H1 (cell line): ENCODE measurements at regions not wholly inside any gene's neighbourhood (a gene's known extent, or its start where the extent isn't known, plus 50 kb on each side); places are given as distances from the start of the nearest gene placed in this dataset.

Source experiments
- CTCF ChIA-PET: fragments of 300-600 bp; sonication (Branson Sonifier 250); formaldehyde crosslinking; loops from one replicate; lab custom pipeline; 2021; ENCODE audit not compliant: partially characterized antibody; lab: Charles Lee
- POLR2A ChIA-PET: fragments of 300-600 bp; sonication (Branson Sonifier 250); formaldehyde crosslinking; loops from one replicate; lab custom pipeline; 2021; ENCODE audit warnings: inconsistent platforms; ENCODE audit not compliant: partially characterized antibody; lab: Charles Lee
- DNase-seq, 2 experiments: peaks; one replicate each; pipeline versions ENCODE4 v3.0.0 to v3.0.0-alpha.2; 2010 to 2022; ENCODE audit warnings: low spot score in 2 of 2, low read depth in 1 of 2, mixed read lengths in 1 of 2
- FAIRE-seq: peaks from 2 replicates; lab custom pipeline; 2011; peaks lifted over from hg19 to GRCh38; lab: Jason Lieb, UNC
- H2AFZ ChIP-seq: 2 replicates; pipeline ENCODE4 v1.8.1; 2012; ENCODE audit warnings: low read length, inconsistent platforms
- H2AK5ac ChIP-seq: 2 replicates; pipeline ENCODE4 v1.6.1; 2013; ENCODE audit warnings: low read depth, low read length
- H2BK120ac ChIP-seq: replicated peaks from 2 replicates; pipeline ENCODE3; 2013; ENCODE audit warnings: low read depth, low read length, inconsistent platforms
- H2BK12ac ChIP-seq: 2 replicates; pipeline ENCODE4 v1.6.1; 2013; ENCODE audit warnings: low read depth, low read length
- H2BK15ac ChIP-seq: 2 replicates; pipeline ENCODE4 v1.6.1; 2013; ENCODE audit warnings: low read length
- H2BK20ac ChIP-seq: 2 replicates; pipeline ENCODE4 v1.6.1; 2013; ENCODE audit warnings: low read length
- H2BK5ac ChIP-seq: 2 replicates; pipeline ENCODE4 v1.6.1; 2013; ENCODE audit warnings: low read depth, low read length
- H3K14ac ChIP-seq: 2 replicates; pipeline ENCODE4 v1.6.1; 2013; ENCODE audit warnings: inconsistent platforms; ENCODE audit not compliant: insufficient read length
- H3K18ac ChIP-seq: 2 replicates; pipeline ENCODE4 v1.6.1; 2013; ENCODE audit warnings: low read length; ENCODE audit errors: extremely low read depth
- H3K23ac ChIP-seq: 2 replicates; pipeline ENCODE4 v1.6.1; 2013; ENCODE audit warnings: inconsistent platforms; ENCODE audit not compliant: insufficient read length
- H3K23me2 ChIP-seq: 2 replicates; pipeline ENCODE4 v1.6.1; 2013; ENCODE audit warnings: low read depth, low read length
- H3K27ac ChIP-seq: 2 replicates; pipeline ENCODE4 v1.6.1; 2011; ENCODE audit warnings: low read depth, low read length, inconsistent platforms
- H3K27me3 ChIP-seq, 4 experiments: replicated peaks in 1 of 4; 1 replicate in 1 of 4; 2 replicates in 3 of 4; pipeline versions ENCODE4 v1.6.1 to v1.8.1; 2011 to 2013; ENCODE audit warnings: low read length in 3 of 4, mild to moderate bottlenecking in 3 of 4, inconsistent platforms in 2 of 4, mixed read lengths in 2 of 4, moderate library complexity in 1 of 4; ENCODE audit not compliant: control insufficient read depth in 3 of 4, insufficient read depth in 3 of 4; ENCODE audit errors: extremely low read depth in 1 of 4
- H3K36me3 ChIP-seq, 4 experiments: 2 replicates each; pipeline versions ENCODE4 v1.6.1 to v1.8.1; 2011 to 2013; ENCODE audit warnings: mild to moderate bottlenecking in 4 of 4, low read length in 3 of 4, moderate library complexity in 2 of 4, control low read depth in 1 of 4, inconsistent platforms in 1 of 4; ENCODE audit not compliant: insufficient read depth in 4 of 4, control insufficient read depth in 2 of 4
- H3K4ac ChIP-seq: replicated peaks from 2 replicates; pipeline ENCODE3; 2013; ENCODE audit warnings: low read length, low read depth, mixed read lengths, inconsistent platforms; ENCODE audit not compliant: insufficient read length
- H3K4me1 ChIP-seq, 4 experiments: replicated peaks in 1 of 4; 1 replicate in 1 of 4; 2 replicates in 3 of 4; pipeline versions ENCODE4 v1.6.1 to v1.8.1; 2011 to 2013; ENCODE audit warnings: low read length in 3 of 4, inconsistent platforms in 2 of 4, mixed read lengths in 1 of 4; ENCODE audit not compliant: insufficient read depth in 4 of 4, control insufficient read depth in 3 of 4
- H3K4me2 ChIP-seq, 2 experiments: 2 replicates each; pipeline versions ENCODE4 v1.6.1 to v1.8.1; 2011 to 2013; ENCODE audit warnings: low read depth in 2 of 2, low read length in 2 of 2, control low read depth in 1 of 2, inconsistent platforms in 1 of 2, mild to moderate bottlenecking in 1 of 2; ENCODE audit not compliant: insufficient read depth in 1 of 2
- H3K4me3 ChIP-seq, 4 experiments: fragments of 200-600, 300-600 bp in 1 of 4; sonication (generic), shearing (Covaris generic), sonication (Bioruptor Twin) in 1 of 4; 2 replicates each; pipeline versions ENCODE4 v1.5.1 to v1.8.1; 2011 to 2016; ENCODE audit warnings: low read length in 4 of 4, low read depth in 3 of 4, control low read depth in 2 of 4, inconsistent platforms in 2 of 4, mild to moderate bottlenecking in 2 of 4, mixed read lengths in 1 of 4, moderate library complexity in 1 of 4; ENCODE audit not compliant: insufficient read depth in 2 of 4; ENCODE audit errors: extremely low read depth in 1 of 4
- H3K56ac ChIP-seq: replicated peaks from 2 replicates; pipeline ENCODE3; 2013; ENCODE audit warnings: low read depth, mild to moderate bottlenecking, mixed read lengths, low read length, inconsistent platforms; ENCODE audit not compliant: insufficient read length
- H3K79me1 ChIP-seq: 2 replicates; pipeline ENCODE4 v1.6.1; 2013; ENCODE audit warnings: low read depth, low read length, control low read depth
- H3K79me2 ChIP-seq, 2 experiments: 2 replicates each; pipeline versions ENCODE4 v1.6.1 to v1.8.1; 2012 to 2013; ENCODE audit warnings: low read length in 2 of 2, mild to moderate bottlenecking in 2 of 2, inconsistent platforms in 1 of 2; ENCODE audit not compliant: insufficient read depth in 2 of 2, control insufficient read depth in 1 of 2
- H3K9ac ChIP-seq, 4 experiments: replicated peaks in 1 of 4; 1 replicate in 1 of 4; 2 replicates in 3 of 4; pipeline versions ENCODE4 v1.6.1 to v1.8.1; 2011 to 2013; ENCODE audit warnings: low read depth in 3 of 4, low read length in 3 of 4, control low read depth in 2 of 4, mild to moderate bottlenecking in 2 of 4, moderate library complexity in 2 of 4, inconsistent platforms in 1 of 4; ENCODE audit errors: extremely low read depth in 1 of 4
- H3K9me3 ChIP-seq, 2 experiments: 2 replicates each; pipeline versions ENCODE4 v1.6.1 to v1.8.1; 2012 to 2013; ENCODE audit warnings: mild to moderate bottlenecking in 2 of 2, moderate library complexity in 2 of 2, control low read depth in 1 of 2, inconsistent platforms in 1 of 2, low read depth in 1 of 2, low read length in 1 of 2, mixed read lengths in 1 of 2; ENCODE audit not compliant: insufficient read depth in 2 of 2
- H4K20me1 ChIP-seq, 2 experiments: replicated peaks in 1 of 2; 2 replicates each; pipeline versions ENCODE3 to v1.8.1; 2011 to 2013; ENCODE audit warnings: inconsistent platforms in 2 of 2, low read length in 2 of 2, mild to moderate bottlenecking in 1 of 2; ENCODE audit not compliant: insufficient read depth in 2 of 2, control insufficient read depth in 1 of 2
- H4K5ac ChIP-seq: 2 replicates; pipeline ENCODE4 v1.6.1; 2013; ENCODE audit warnings: low read length, low read depth, mixed read lengths, inconsistent platforms; ENCODE audit not compliant: insufficient read length
- H4K8ac ChIP-seq: 2 replicates; pipeline ENCODE4 v1.8.0; 2013; ENCODE audit warnings: mild to moderate bottlenecking, moderate library complexity, low read length, inconsistent platforms; ENCODE audit not compliant: insufficient read depth; ENCODE audit errors: extremely low read depth
- H4K91ac ChIP-seq: replicated peaks from 2 replicates; pipeline ENCODE3; 2013; ENCODE audit warnings: low read length, mixed read lengths, inconsistent platforms; ENCODE audit not compliant: insufficient read length
- TAF1 ChIP-seq: IDR thresholded peaks from 2 replicates; pipeline ENCODE4 v1.6.1; 2011; ENCODE audit warnings: mild to moderate bottlenecking, low read depth, low read length
- WGBS, 2 experiments: shearing (Covaris generic) in 1 of 2; methylation state at CpG; one replicate each; pipeline versions ENCODE4 v1.1.6 to v1.1.7; 2013 to 2015; ENCODE audit warnings: low lambda C conversion rate in 2 of 2, mixed read lengths in 2 of 2, inconsistent platforms in 1 of 2, low coverage in 1 of 2, missing lambda C conversion rate in 1 of 2; ENCODE audit not compliant: insufficient replicate concordance in 2 of 2, insufficient coverage in 1 of 2, insufficient read length in 1 of 2; ENCODE audit errors: extremely low coverage in 1 of 2, missing lambda C conversion rate in 1 of 2; 5-methylcytosine and 5-hydroxymethylcytosine counted together

DNA sequence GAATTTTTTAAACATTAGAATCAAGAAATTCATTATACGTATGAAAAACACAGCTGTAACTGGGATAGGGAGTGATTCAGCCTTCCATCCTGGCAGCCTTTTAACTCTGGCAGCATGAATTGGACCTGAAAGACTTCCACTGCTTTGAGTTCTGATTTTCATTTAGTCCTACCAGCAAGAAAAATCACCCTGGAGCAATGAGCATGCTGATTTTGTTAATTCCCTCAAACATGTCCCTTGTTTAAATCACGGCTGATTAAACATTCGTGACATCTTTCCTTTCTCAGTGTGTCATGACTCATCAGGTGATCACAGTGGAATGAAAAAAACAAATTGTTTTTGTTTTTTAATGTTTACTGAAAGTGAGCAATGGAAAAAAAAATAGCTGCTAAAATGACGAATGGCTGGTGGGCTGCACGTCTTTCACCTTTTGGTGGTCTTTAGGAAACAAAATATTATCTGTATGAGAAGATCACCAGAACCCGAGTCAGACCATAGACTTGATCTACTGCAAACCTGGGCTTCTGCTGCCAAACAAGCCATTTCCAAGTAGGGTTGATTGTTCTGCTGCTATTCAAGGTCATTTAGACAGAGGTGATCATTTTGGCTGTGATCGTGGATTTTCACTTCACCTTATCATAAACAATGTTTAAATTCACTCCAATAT is 67.0 kb upstream of the CAND1 start:
- POLR2A ChIA-PET: no interaction called here

More for the DNA sequence above, 67.0 kb upstream of the CAND1 start:
- no peak for TF ChIP-seq TAF1
- Histone ChIP-seq H3K18ac (no peak overlapping the region), H4K5ac (no peak overlapping the region), H3K27ac (no peak overlapping the region), H2AK5ac (no peak overlapping the region), H3K9ac (no peak overlapping the region), H3K36me3 (no peaks in the 10 kb centered on the region), H4K20me1 (no peaks in the 10 kb centered on the region), H2BK15ac (no peak overlapping the region), H3K56ac (no peak overlapping the region), H3K79me1 (no peaks in the 10 kb centered on the region), H3K23ac (no peak overlapping the region), H2AFZ (no peak overlapping the region), H2BK5ac (no peak overlapping the region), H3K9me3 (no peaks in the 10 kb centered on the region), H2BK20ac (no peak overlapping the region), H3K4me1 (no peaks in the 10 kb centered on the region), H3K23me2 (no peaks in the 10 kb centered on the region), H3K4me2 (no peak overlapping the region), H3K4me3 (no peak overlapping the region), H4K91ac (no peak overlapping the region), H4K8ac (no peak overlapping the region), H2BK12ac (no peak overlapping the region), H3K79me2 (no peaks in the 10 kb centered on the region), H3K14ac (no peak overlapping the region), H3K4ac (no peak overlapping the region), H2BK120ac (no peak overlapping the region), H3K27me3 (no peaks in the 10 kb centered on the region)
- no peak for DNase-seq
- CTCF ChIA-PET: interaction anchor here (1.3 to 3.3 kb wide), 2 partner anchors 19 to 41 kb away, joined by 5 to 25 read pairs; no protein-coding TSS in a partner anchor
- 75% methylated on average over 7 of the region's 7 CpGs; no CpG with 5 or more reads in 1 of the 2 experiments for WGBS, 2 experiments
- peak; percentile 32 for FAIRE-seq
